ENCODE measurements at regions not wholly inside any gene's neighbourhood (a gene's known extent, or its start where the extent isn't known, plus 50 kb on each side); places are given as distances from the start of the nearest gene placed in this dataset.

DNA sequence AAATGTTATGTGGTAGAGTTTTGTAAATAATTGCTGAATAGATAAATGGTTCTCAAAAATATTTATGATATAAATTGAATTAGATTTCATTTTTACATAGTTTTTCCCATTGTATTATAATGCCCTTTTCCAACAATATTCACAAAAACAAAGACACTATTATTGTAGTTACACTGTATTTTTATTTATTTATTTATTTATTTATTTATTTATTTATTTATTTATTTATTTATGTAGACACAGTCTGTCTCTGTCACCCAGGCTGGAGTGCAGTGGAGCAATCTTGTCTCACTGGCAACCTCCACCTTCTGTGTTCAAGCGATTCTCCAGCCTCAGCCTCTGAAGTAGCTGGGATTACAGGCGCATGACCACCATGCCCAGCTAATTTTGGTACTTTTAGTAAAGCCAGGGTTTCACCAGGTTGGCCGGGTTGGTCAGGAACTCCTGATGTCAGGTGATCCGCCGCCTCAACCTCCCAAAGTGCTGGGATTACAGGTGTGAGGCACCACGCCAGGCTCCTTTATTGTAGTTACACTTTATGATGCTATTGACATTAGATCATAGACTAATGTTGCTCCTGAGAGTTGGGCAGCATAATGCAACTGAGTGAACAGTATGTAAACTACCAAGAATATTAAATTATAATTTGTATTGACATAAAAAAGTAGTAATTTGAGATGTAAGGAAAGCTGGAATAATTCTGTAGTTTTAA, 1430.0 kb upstream of the PRMT6 start:
- TF ChIP-seq, protein P1, sequence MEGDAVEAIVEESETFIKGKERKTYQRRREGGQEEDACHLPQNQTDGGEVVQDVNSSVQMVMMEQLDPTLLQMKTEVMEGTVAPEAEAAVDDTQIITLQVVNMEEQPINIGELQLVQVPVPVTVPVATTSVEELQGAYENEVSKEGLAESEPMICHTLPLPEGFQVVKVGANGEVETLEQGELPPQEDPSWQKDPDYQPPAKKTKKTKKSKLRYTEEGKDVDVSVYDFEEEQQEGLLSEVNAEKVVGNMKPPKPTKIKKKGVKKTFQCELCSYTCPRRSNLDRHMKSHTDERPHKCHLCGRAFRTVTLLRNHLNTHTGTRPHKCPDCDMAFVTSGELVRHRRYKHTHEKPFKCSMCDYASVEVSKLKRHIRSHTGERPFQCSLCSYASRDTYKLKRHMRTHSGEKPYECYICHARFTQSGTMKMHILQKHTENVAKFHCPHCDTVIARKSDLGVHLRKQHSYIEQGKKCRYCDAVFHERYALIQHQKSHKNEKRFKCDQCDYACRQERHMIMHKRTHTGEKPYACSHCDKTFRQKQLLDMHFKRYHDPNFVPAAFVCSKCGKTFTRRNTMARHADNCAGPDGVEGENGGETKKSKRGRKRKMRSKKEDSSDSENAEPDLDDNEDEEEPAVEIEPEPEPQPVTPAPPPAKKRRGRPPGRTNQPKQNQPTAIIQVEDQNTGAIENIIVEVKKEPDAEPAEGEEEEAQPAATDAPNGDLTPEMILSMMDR (IDR thresholded peaks at IDR 0.05), result no peak
- TF ChIP-seq EZH2 (IDR thresholded peaks at IDR 0.05; ENCODE audit: borderline replicate concordance, insufficient read depth, low read depth, low read length, poor library complexity, severe bottlenecking), result no peak
